CD4-positive, alpha-beta memory T cell (primary cell): ENCODE measurements at regions not wholly inside any gene's neighbourhood (a gene's known extent, or its start where the extent isn't known, plus 50 kb on each side); places are given as distances from the start of the nearest gene placed in this dataset.

Experiments
- CTCF ChIA-PET: fragments of 350-600 bp; sonication (Branson Sonifier 250); formaldehyde crosslinking; loops from one replicate; lab custom pipeline; 2021; ENCODE audit warnings: inconsistent platforms; ENCODE audit not compliant: partially characterized antibody; lab: Charles Lee
- POLR2A ChIA-PET: fragments of 350-600 bp; sonication (Branson Sonifier 250); formaldehyde crosslinking; loops from one replicate; lab custom pipeline; 2021; ENCODE audit not compliant: partially characterized antibody; lab: Charles Lee
- DNase-seq, 5 donors: peaks; one replicate each; pipeline versions ENCODE4 v3.0.0 to v3.0.0-alpha.2; 2020 to 2022; ENCODE audit warnings: mixed read lengths in 1 of 5
- H3K27ac ChIP-seq: one replicate; pipeline ENCODE4 v1.7.0; 2013; ENCODE audit warnings: low read depth, low read length
- H3K27me3 ChIP-seq: 2 replicates; pipeline ENCODE4 v1.7.0; 2013; ENCODE audit warnings: mild to moderate bottlenecking, low read length, moderate library complexity; ENCODE audit not compliant: insufficient read depth
- H3K36me3 ChIP-seq: 2 replicates; pipeline ENCODE4 v1.7.0; 2013; ENCODE audit warnings: mild to moderate bottlenecking, low read length, moderate library complexity; ENCODE audit not compliant: insufficient read depth
- H3K4me1 ChIP-seq: 2 replicates; pipeline ENCODE4 v1.7.0; 2013; ENCODE audit warnings: mild to moderate bottlenecking, low read length, moderate library complexity; ENCODE audit not compliant: insufficient read depth
- H3K4me3 ChIP-seq, 2 donors: one replicate each; pipeline ENCODE4 v1.7.0; 2013; ENCODE audit warnings: low read length in 2 of 2, mild to moderate bottlenecking in 1 of 2
- H3K9me3 ChIP-seq, 2 donors: one replicate each; pipeline ENCODE4 v1.7.0; 2013; ENCODE audit warnings: low read length in 2 of 2, control low read depth in 1 of 2; ENCODE audit not compliant: control insufficient read depth in 1 of 2
- H3K27ac Mint-ChIP-seq, 7 donors: one replicate each; pipeline ENCODE4 v1.8.0; 2020 to 2021; ENCODE audit warnings: mixed read lengths in 7 of 7, mild to moderate bottlenecking in 6 of 7, inconsistent platforms in 3 of 7, moderate library complexity in 3 of 7
- H3K27me3 Mint-ChIP-seq, 2 donors: one replicate each; pipeline ENCODE4 v1.8.0; 2020 to 2021; ENCODE audit warnings: mixed read lengths in 2 of 2
- H3K36me3 Mint-ChIP-seq, 2 donors: one replicate each; pipeline ENCODE4 v1.8.0; 2020 to 2021; ENCODE audit warnings: mixed read lengths in 2 of 2, inconsistent platforms in 1 of 2, mild to moderate bottlenecking in 1 of 2
- H3K4me1 Mint-ChIP-seq, 4 donors: one replicate each; pipeline ENCODE4 v1.8.0; 2020 to 2021; ENCODE audit warnings: mixed read lengths in 4 of 4, mild to moderate bottlenecking in 1 of 4
- H3K4me3 Mint-ChIP-seq, 8 donors: one replicate each; pipeline ENCODE4 v1.8.0; 2020 to 2021; ENCODE audit warnings: mixed read lengths in 8 of 8, mild to moderate bottlenecking in 7 of 8, moderate library complexity in 6 of 8, inconsistent platforms in 3 of 8
- H3K9me3 Mint-ChIP-seq, 8 donors: one replicate each; pipeline ENCODE4 v1.8.0; 2020 to 2021; ENCODE audit warnings: mixed read lengths in 8 of 8, mild to moderate bottlenecking in 5 of 8, inconsistent platforms in 3 of 8, moderate library complexity in 1 of 8
- intact Hi-C: fragments of 100-400 bp; cut with micrococcal nuclease; formaldehyde crosslinking; loops from one replicate; pipeline ENCODE4 v1.15.1; 2023

GRCh38 chr18:24814521-24814920, 354.1 kb downstream of the HRH4 start:
- intact Hi-C loops: no loop called here
- no peak overlapping the region for H3K27ac Mint-ChIP-seq
- peaks cover 0 to 6% (median 0%) of the 10 kb centered on the region in 8 donors for H3K9me3 Mint-ChIP-seq
- ChIA-PET POLR2A (no interaction called here), CTCF (no interaction called here)
- no peaks in the 10 kb centered on the region for H3K4me1 Mint-ChIP-seq
- no peaks in the 10 kb centered on the region for H3K36me3 Mint-ChIP-seq
- H3K27me3 ChIP-seq: no peaks in the 10 kb centered on the region
- peaks cover 0 to under 1% of the 10 kb centered on the region in 2 donors for H3K27me3 Mint-ChIP-seq
- H3K27ac ChIP-seq: no peak overlapping the region
- no peaks in the 10 kb centered on the region for H3K9me3 ChIP-seq
- no peak for DNase-seq
- no peak overlapping the region for H3K4me3 ChIP-seq
- H3K4me3 Mint-ChIP-seq: no peak overlapping the region
- H3K4me1 ChIP-seq: no peaks in the 10 kb centered on the region
- H3K36me3 ChIP-seq: no peaks in the 10 kb centered on the region

- ChIA-PET CTCF (no interaction called here), POLR2A (no interaction called here)
- Histone ChIP-seq H3K27me3 (no peaks in the 10 kb centered on the region), H3K4me1 (no peaks in the 10 kb centered on the region), H3K9me3 (no peaks in the 10 kb centered on the region), H3K4me3 (no peak overlapping the region), H3K27ac (no peak overlapping the region), H3K36me3 (no peaks in the 10 kb centered on the region)
- no peak overlapping the region for H3K27ac Mint-ChIP-seq
- no peaks in the 10 kb centered on the region for H3K4me1 Mint-ChIP-seq
- H3K27me3 Mint-ChIP-seq: peaks cover 0 to 2% of the 10 kb centered on the region in 2 donors
- intact Hi-C loops: no loop called here
- no peak overlapping the region for H3K4me3 Mint-ChIP-seq
- DNase-seq: no peak
- H3K36me3 Mint-ChIP-seq: no peaks in the 10 kb centered on the region
- H3K9me3 Mint-ChIP-seq: peaks cover 0 to 6% (median 0%) of the 10 kb centered on the region in 8 donors
Measured at GRCh38 chr18:24817150-24817549, 356.7 kb downstream of the HRH4 start.

DNA sequence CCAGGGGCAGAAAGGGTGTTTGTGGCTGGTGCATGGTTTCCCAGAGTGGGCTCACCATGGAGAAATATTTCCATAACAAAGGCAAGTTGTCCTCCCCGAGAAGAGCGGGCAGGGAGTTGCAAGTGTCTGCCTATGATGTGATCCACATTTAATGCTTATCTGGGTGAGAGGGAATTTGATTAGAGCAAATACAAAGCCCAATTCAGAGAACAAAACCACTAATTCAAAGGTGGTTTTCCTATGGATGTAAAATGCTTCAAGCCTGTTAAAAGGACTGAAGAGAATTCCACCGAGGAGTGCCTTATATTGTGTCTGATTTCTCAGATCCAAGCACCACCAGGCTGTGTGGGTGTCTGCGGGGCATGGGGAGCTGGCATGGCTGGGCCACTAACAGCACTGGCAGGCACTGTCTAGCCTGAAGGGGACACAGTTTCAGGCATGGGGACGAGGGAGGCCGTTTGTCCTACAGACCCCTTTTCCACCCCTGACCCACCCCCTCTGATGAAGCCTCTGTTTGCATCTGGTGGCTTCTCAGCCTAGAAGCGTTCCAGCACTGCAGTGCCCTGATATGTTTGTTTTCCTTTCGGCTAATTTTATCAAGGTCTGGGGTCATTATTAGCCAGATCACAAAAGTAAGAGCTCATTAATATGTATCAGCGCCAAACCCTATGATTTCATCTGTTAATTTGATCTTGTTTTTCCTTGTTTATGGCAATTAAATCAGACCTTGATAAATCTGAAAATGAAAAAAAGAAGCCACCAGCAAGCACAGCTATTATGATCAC, 357.3 kb downstream of the HRH4 start:
- Histone ChIP-seq H3K27ac (no peak overlapping the region), H3K27me3 (no peaks in the 10 kb centered on the region), H3K9me3 (no peaks in the 10 kb centered on the region), H3K4me1 (no peaks in the 10 kb centered on the region), H3K36me3 (no peaks in the 10 kb centered on the region), H3K4me3 (no peak overlapping the region)
- ChIA-PET POLR2A (no interaction called here), CTCF (no interaction called here)
- H3K9me3 Mint-ChIP-seq: peaks cover 0 to 6% (median 0%) of the 10 kb centered on the region in 8 donors
- H3K36me3 Mint-ChIP-seq: no peaks in the 10 kb centered on the region
- no peak for DNase-seq
- no peaks in the 10 kb centered on the region for H3K4me1 Mint-ChIP-seq
- peaks cover 0 to 2% of the 10 kb centered on the region in 2 donors for H3K27me3 Mint-ChIP-seq
- no peak overlapping the region for H3K27ac Mint-ChIP-seq
- no peak overlapping the region for H3K4me3 Mint-ChIP-seq
- intact Hi-C loops: no loop called here

GRCh38 chr18:24818441-24818840, 358.0 kb downstream of the HRH4 start:
- CTCF ChIA-PET: no interaction called here

GRCh38 chr18:24819141-24819890, 358.9 kb downstream of the HRH4 start:
- CTCF ChIA-PET: no interaction called here
- no peak overlapping the region for H3K27ac ChIP-seq
- H3K27me3 ChIP-seq: no peaks in the 10 kb centered on the region
- Mint-ChIP-seq H3K27me3 (peaks cover 0 to 2% of the 10 kb centered on the region in 2 donors), H3K4me1 (no peaks in the 10 kb centered on the region), H3K9me3 (peaks cover 0 to 6% (median 0%) of the 10 kb centered on the region in 8 donors), H3K27ac (no peak overlapping the region), H3K4me3 (no peak overlapping the region), H3K36me3 (no peaks in the 10 kb centered on the region)
- no peak for DNase-seq
- H3K9me3 ChIP-seq: no peaks in the 10 kb centered on the region
- intact Hi-C loops: no loop called here
- H3K4me3 ChIP-seq: no peak overlapping the region
- no peaks in the 10 kb centered on the region for H3K36me3 ChIP-seq
- POLR2A ChIA-PET: no interaction called here
- H3K4me1 ChIP-seq: no peaks in the 10 kb centered on the region

More at GRCh38 chr18:24818441-24818840, 358.0 kb downstream of the HRH4 start:
- Mint-ChIP-seq H3K27ac (no peak overlapping the region), H3K36me3 (no peaks in the 10 kb centered on the region), H3K9me3 (peaks cover 0 to 6% (median 0%) of the 10 kb centered on the region in 8 donors), H3K27me3 (peaks cover 0 to 2% of the 10 kb centered on the region in 2 donors), H3K4me3 (no peak overlapping the region), H3K4me1 (no peaks in the 10 kb centered on the region)
- H3K36me3 ChIP-seq: no peaks in the 10 kb centered on the region
- POLR2A ChIA-PET: no interaction called here
- no peak overlapping the region for H3K27ac ChIP-seq
- H3K4me3 ChIP-seq: no peak overlapping the region
- intact Hi-C loops: no loop called here
- no peaks in the 10 kb centered on the region for H3K27me3 ChIP-seq
- no peak for DNase-seq
- H3K9me3 ChIP-seq: no peaks in the 10 kb centered on the region
- H3K4me1 ChIP-seq: no peaks in the 10 kb centered on the region

GRCh38 chr18:24825397-24825796, 365.0 kb downstream of the HRH4 start:
- H3K36me3 Mint-ChIP-seq: no peaks in the 10 kb centered on the region
- intact Hi-C loops: no loop called here
- ChIA-PET CTCF (no interaction called here), POLR2A (no interaction called here)
- H3K4me3 Mint-ChIP-seq: no peak overlapping the region
- Histone ChIP-seq H3K9me3 (no peaks in the 10 kb centered on the region), H3K27me3 (no peaks in the 10 kb centered on the region), H3K4me1 (no peaks in the 10 kb centered on the region), H3K4me3 (no peak overlapping the region), H3K36me3 (no peaks in the 10 kb centered on the region), H3K27ac (no peak overlapping the region)
- no peak for DNase-seq
- peaks cover 0 to under 1% of the 10 kb centered on the region in 2 donors for H3K27me3 Mint-ChIP-seq
- H3K9me3 Mint-ChIP-seq: peaks cover 0 to 4% (median 0%) of the 10 kb centered on the region in 8 donors
- no peak overlapping the region for H3K27ac Mint-ChIP-seq
- H3K4me1 Mint-ChIP-seq: no peaks in the 10 kb centered on the region

DNA sequence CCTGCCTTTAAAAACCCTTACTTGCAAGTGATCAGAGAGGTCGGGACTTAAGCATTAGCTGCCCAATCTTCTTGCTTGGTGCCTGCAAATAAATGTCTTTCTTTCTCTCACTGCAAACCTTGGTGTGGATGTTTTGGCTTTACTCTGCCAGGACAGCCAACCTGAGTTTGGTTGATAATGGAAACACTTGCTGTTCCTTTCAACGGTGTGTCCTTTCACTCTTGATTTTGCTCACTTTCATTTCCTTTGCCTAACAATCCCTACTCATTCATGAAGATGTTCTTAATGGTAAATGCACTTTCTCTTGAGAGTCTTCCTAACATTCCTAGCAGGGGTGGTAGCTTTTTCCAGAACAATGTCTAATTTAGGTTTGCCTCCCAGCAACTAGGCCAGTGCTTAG, 366.2 kb downstream of the HRH4 start:
- no peak for DNase-seq
- Mint-ChIP-seq H3K27ac (no peak overlapping the region), H3K27me3 (peaks cover 0 to 2% of the 10 kb centered on the region in 2 donors), H3K36me3 (no peaks in the 10 kb centered on the region), H3K4me1 (no peaks in the 10 kb centered on the region), H3K4me3 (no peak overlapping the region), H3K9me3 (peaks cover 0 to 4% (median 0%) of the 10 kb centered on the region in 8 donors)
- H3K4me3 ChIP-seq: no peak overlapping the region
- H3K36me3 ChIP-seq: no peaks in the 10 kb centered on the region
- ChIA-PET CTCF (no interaction called here), POLR2A (no interaction called here)
- no peak overlapping the region for H3K27ac ChIP-seq
- no peaks in the 10 kb centered on the region for H3K4me1 ChIP-seq
- intact Hi-C loops: no loop called here
- H3K27me3 ChIP-seq: no peaks in the 10 kb centered on the region
- no peaks in the 10 kb centered on the region for H3K9me3 ChIP-seq
